GM19395 (cell line): ENCODE measurements at regions not wholly inside any gene's neighbourhood (a gene's known extent, or its start where the extent isn't known, plus 50 kb on each side); places are given as distances from the start of the nearest gene placed in this dataset.
"Not testable (repeated sequence)": the region's sequence is repeated elsewhere in the genome, so short reads cannot be mapped to it uniquely, and the experiment has no call there.

ENCODE experiments used
- ATAC-seq: cut with Tn5 transposase; IDR thresholded peaks from one replicate; pipeline ENCODE4 v1.9.1; 2021; ENCODE audit warnings: mild to moderate bottlenecking, moderate library complexity; ENCODE audit not compliant: unreplicated experiment

DNA sequence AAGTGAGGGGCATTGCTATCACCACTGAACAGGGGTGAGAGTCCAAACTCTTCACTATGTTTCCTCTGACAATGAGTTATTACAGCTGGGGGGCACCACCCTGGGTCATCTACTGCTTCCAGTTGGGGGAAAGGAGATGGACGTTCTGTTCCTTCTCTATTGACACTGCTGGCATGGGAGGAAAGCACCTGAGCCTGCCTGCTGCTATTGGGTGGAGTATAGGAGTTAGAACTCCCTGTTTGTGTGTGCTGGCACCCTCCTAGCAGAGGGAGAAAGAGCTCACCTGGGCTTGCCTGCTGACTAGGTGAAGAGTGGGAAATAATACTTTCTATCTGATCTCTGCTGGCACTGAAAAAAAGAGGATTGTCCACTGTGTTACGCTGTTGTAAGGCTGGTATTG is 163.8 kb downstream of the MSN start:
- no peak for ATAC-seq

DNA sequence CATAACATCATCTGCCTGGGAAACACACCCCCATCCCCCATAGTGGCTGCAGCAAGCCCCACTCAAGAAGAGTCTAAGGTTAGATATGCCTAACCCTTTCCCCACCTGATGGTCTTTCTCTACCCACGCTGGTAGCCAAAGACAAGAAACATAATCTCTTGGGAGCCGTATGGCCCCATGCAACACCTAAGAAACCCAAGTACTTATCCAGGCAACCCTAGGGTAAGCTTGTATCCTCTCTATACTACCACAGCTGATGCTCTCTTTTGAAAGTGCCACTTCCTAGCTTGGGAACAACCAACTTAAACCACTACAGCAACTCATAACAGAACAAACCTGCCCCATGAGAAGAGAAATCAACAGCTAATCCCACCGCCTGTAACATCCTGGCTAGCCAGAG is 161.1 kb downstream of the MSN start:
- ATAC-seq = no peak

DNA sequence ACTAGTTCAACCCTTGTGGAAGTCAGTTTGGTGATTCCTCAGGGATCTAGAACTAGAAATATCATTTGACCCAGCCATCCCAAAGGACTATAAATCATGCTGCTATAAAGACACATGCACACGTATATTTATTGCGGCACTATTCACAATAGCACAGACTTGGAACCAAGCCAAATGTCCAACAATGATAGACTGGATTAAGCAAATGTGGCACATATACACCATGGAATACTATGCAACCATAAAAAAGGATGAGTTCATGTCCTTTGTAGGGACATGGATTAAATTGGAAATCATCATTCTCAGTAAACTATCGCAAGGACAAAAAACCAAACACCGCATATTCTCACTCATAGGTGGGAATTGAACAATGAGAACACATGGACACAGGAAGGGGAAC is 157.8 kb downstream of the MSN start:
- not testable (repeated sequence) for ATAC-seq

DNA sequence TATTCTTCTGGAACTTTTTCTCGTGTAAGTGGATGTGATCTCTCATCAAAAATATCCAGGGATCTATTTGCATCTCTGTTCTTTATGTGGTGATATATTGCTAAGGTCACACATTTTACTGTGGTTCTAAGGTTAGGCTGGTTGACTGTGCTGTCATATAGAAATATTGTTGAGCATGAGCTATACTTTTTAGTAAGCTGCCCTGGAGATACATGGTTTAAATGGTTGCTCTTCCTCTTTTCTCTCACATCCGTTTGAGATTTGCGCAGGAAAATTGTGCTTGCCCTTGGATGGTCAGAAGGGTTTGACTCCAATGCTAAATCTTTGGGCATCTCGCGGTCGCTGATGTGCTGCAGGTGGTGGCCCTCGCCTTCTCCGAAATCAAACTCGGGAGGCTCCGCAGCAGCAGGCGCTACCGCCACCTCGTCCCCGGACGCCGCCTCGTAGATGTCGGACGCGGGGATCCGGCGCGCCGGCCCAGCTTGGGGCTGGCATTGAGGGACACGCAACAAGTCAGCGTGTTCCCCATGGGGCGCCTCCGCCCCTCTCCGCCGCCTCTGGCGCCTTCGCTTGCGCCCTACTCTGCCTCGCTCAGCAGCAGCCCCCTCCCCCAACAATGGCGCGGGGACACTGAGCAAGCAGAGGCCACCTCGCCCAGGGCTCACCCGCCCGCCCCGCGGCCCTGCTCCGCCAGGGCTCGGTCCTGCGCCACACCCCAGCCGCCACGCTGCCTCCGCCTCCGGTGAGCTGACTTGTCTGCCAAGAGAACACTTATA is 154.5 kb downstream of the MSN start:
- no peak for ATAC-seq

DNA sequence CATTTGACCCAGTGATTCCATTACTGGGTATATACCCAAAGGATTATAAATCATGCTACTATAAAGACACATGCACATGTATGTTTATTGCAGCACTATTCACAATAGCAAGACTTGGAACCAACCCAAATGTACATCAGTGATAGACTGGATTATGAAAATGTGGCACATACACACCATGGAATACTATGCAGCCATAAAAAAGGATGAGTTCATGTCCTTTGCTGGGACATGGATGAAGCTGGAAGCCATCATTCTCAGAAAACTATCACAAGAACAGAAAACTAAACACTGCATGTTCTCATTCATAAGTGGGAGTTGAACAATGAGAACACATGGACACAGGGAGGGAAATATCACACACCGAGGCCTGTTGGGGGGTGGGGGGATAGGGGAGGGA is 152.5 kb downstream of the MSN start:
- not testable (repeated sequence) for ATAC-seq

DNA sequence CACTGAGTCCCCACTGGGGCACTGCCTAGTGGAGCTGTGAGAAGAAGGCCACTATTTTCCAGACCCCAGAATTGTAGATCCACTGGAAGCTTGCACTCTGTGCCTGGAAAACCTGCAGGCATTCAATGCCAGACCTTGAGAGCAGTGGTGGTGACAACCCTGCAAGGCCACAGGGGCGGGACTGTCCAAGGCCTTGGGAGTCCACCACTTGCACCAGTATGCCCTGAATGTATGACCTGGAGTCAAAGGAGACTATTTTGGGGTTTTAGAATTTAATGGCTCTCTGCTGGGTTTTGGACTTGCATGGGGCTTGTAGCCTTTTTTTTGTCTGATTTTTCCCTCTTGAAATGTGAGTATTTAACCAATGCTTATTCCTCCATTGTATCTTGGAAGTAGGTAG is 145.8 kb downstream of the MSN start:
- no peak for ATAC-seq

DNA sequence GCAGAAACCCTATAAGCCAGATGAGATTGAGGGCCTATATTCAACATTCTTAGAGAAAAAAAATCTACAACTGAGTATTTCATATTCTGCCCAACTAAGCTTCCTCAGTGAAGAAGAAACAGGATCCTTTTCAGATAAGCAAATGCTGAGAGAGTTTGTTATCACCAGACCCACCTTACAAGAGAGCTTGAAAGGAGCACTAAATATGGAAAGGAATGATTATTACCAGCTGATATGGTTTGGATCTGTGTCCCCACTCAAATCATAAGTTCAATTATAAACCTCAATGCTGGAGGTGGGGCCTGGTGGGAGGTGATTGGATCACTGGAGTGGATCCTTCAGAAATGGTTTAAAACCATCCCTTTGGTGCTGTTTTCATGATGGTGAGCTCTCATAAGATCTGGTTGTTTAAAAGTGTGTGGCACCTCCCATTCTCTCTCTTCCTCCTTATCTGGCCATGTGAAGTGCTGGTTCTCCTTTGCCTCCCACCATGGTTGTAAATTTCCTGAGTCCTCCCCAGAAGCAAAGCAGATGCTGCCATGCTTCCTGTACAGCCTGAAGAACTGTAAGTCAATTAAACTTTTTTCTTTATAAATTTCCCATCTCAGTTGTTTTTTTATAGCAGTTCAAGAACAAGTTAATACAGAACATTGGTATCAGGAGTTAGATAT is 144.2 kb downstream of the MSN start:
- no peak for ATAC-seq
